Fibroblast of skin of scalp (primary cell): ENCODE measurements at regions not wholly inside any gene's neighbourhood (a gene's known extent, or its start where the extent isn't known, plus 50 kb on each side); places are given as distances from the start of the nearest gene placed in this dataset.

Source experiments
- DNase-seq: peaks from one replicate; pipeline ENCODE4 v3.0.0-alpha.2; 2013

DNA sequence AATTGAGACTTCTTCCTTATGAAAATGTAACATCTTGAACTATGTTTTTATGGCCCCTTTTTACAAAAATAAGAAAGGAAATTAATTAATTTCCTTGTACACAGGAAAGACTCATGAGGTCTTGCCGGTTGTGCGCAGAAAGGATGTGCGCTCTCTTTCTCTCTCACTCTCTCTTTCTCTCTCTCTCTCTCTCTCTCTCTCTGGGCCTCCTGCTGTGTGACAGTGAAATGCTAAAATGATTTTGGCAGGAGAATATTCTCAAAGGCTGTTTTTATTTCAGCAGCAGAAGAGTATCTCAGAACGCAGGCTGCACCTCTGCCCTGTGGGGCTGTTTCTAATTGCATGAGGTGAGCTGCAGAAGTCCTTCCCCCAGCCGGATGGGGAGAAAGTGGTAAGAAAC, 349.0 kb downstream of the MID1IP1 start:
- no peak for DNase-seq

DNA sequence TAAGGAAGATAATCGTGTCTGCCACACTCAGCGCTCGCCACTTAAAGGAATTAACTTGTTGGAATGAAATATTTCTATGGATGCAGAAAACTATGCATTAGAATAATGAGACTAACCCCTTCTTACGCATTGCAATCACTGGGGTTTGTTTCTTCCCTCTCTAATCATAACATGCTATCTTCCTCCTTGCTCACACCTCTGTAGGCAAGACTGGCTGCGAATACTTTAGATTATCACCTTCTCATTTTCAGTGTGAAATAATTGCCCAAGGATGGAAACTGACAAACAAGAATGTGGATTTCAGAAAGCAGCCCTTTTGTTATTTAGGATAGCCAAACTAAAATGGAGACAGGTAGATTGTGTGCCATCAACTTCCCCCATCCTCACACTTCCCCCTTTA, 349.4 kb downstream of the MID1IP1 start:
- no peak for DNase-seq

DNA sequence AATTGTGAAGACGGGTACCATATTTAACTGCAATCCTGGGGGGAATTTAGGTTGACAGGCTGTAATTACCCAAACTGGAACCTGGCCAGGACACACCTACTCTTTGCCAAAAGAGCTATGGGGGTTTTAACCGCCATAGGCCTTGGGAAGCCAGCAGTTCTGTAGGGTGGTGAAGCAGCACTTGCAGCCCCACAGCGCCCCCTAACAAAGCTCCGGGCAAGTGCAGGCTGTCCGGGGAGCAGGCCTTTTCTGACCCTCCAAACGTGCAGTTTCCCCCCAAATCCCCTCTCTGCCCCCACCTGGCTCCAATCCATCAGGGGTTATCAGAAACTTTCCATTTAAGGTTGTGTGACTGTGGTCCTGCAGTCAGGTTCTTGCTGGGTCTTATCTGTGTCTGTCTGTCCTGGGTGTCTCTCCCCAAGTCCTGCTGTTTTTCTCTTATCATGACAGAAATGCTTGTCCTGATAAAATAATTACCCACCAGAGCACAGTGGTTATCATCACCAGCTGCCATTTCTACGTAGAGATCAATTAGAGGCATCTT, 350.9 kb downstream of the MID1IP1 start:
- no peak for DNase-seq

DNA sequence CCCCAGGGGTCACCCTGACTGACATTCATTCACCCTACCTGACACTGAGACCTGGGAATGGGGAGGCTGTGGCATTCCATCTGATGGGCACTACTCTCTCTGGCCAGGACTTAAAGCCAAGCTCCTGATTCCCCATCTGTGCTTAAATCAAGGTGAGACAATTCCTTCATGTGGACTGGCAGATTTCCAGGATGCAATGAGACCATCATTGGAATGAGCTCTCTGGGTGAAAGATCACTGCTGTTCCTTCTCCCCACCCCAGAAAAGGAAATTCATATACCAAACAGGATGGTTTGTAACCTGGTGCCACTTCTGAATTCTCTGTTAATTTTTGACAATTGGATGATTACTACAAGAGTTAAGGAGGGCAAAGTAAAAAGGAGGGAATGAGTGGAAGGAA, 354.8 kb downstream of the MID1IP1 start:
- no peak for DNase-seq

DNA sequence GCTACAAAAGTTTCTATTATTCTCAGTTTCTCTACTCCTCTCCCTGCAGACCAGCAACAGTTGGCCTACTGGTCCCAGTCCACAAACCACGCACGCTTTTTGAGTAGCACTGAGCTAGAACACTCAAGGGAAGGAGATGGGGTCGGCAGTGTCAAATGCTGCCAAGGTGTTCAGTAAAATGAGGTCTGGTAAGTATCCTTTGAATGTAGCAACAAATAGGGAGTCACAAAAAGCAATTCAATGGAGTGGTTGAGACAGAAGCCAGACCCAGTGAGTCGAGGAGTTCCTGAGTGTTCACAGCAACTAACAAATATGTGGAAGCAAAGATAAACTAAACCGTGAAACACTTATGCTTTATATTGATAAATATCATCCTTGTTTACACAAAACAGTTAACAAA, 355.7 kb downstream of the MID1IP1 start:
- DNase-seq: no peak

DNA sequence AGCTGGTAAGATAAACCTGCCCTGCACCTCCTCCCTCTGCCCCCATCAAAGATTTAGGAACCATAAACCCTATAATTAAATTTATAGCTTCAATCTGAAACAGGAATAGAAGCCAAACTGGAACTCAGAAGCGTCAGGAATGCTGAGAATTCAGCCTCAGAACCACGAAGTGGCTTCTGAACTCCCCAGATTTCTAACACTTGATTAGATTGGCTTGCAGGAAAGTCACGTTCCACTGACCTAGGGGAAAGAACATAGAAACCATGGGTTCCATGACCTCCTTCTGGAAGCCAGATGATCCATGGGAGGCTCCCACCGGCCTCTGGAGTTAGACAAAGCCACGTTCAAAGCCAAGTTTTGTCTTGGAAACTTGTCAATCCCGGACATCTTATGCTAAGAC, 356.5 kb downstream of the MID1IP1 start:
- peak; percentile 31 for DNase-seq

DNA sequence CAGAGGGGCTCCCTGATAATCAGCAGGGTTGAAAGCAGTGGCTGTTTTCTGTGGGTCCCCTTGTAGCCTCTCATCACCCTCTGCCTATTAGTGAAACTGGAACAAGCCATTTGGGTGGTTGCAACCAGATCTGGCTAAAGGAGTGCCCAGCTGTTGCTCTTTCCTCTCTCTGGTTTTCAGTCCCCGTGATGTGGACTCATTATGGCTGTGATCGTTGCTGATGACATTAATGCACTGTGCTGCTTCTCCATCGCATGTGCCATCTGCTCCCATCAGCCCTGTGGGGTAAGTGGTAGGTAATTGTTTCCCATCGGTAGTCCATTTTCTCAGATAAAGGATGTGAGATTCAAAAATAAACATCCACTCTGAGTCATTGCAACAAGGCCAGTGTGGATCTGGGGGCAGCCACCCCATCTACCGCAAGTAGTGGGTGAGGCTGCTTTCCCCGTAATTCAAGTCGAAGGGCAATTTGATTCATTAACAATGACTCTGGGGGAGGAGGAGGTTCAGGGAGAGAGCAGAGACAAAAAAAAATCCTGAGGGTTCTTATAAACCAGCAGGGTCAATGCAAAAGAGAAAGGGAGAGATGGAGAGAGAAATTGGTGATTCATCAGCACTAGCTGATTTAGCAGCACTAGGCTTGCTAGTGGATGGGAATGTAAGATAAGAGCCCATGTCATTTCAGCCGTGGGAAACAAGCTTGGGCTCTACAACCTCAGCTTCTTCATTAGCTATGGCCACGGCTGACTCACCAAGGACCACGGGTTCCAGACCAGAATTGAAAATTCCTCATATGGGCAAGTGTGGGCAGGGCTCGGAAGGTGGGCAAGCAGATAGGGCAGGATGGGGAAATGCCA, 357.8 kb downstream of the MID1IP1 start:
- peak; percentile 53 for DNase-seq

DNA sequence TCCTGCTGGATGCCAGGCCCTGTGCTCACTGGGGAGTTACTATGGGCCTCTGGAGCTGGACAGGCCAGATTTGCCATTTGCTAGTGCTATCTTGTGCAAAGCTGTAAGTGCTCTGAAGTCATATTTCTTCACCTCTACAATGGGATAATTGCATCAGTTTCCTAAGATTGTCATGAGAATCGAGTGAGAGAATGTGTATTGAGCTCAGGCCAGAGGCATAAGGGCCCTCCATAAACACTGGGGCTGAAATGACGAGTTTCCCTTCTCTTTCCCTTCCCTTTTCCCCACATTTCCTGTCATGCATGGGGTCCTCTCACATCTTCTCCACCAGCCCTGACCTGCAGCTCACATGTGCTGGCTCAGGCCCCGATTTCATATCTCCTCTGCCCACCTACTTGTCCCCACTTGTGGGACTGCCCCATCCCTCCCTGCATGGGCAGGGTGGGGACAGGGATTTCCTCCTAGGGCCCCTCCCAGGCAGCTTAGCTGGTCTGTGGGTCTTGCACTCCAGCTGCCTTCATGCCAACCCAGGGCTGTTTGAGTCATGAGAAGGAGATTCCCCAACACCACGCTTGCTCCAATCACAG, 358.8 kb downstream of the MID1IP1 start:
- no peak for DNase-seq

DNA sequence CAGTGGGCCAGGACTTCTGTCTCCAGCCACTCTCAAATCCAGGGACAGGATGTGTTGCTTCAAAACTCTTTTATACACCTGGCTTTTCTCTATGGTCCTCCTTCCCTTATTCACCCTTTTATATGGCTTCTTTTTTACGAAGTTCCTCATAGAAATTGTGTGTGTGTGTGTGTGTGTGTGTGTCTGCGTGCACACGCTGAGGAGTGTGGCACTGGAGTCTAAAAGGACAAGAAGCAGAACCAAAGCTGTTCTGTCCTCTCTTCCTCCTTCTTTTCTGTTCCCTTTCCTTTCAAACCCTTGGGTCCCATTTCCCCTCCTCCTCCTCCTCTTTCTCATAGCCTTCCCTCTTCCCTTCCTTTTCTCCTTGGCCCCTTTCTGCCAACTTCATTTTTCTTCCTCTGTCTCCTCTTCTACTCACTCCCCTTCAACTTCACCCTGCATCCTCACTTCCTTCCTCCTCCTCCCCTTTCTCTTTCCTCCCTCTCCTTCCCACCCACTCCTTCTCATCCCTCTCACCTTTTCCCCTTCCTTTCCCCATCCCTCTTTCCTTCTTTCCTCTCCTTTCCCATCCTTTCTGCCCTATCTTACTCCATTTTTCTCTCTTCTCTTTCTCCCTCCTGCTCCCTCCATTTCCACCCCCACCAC, 360.5 kb downstream of the MID1IP1 start:
- no peak for DNase-seq

DNA sequence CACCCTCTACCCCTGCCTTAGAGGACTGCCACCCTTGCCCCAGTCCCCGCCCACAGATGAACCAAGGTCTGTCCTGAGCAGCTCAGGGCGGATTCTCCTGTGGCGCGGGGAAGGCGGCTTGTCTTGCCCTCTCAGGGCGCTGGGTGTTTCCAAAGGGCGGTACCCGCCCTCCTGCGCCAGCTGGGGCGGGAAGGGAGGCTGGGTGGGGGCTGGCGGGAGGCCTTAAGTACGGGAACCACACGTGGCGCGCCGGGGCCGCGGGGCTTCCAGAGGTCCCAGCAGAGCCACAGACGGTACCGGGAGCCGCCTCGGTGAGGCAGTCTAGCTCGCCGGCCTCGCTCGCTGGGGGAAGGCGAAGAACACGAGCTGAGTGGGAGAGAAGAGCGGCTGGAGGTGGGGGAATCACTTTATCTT, 361.1 kb downstream of the MID1IP1 start:
- DNase-seq: no peak

DNA sequence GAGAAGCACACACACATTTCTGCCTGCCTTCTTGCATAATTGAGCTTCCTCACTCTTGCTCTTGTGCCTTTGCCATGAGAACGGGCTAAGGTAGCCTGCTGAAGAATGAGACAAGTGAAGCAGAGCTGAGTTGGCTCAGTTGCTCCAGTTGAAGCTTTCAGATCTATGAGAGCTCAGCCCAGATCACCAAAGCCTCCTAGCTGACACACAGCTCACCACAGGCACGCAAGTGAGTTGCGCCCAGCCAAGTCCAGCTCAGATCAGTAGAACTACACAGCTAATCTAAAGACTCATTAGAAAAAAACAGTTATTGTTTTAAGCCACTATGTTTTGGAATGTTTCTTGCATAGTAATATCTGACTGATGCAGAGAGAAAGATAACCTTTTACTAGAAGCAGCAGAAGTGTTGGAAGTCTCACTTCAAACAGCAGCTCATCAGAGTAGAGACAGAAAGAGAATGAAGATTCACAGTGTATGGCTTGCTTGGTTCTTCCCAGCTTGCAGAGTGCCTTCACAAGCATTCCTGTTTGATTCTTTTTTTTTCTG, 362.4 kb downstream of the MID1IP1 start:
- no peak for DNase-seq

DNA sequence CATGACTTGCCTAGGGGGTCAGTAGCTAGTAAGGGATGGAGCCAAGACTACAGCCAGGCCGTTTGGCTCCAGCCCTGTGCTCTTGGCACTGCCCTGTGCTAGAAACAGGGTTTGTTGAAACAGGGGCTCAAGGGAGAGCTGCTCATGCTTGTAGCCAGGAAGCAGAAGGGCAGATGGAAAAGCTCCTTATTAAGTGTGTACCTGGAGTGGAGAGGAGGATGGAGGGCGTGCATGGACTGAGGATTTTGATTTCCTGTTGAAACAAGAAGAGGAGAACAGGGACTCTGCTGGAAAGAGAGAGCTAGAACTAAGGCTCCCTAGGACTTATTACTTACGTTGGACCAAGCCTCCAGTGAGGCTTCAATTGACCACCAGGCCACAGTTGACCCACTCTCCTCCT, 363.0 kb downstream of the MID1IP1 start:
- no peak for DNase-seq

DNA sequence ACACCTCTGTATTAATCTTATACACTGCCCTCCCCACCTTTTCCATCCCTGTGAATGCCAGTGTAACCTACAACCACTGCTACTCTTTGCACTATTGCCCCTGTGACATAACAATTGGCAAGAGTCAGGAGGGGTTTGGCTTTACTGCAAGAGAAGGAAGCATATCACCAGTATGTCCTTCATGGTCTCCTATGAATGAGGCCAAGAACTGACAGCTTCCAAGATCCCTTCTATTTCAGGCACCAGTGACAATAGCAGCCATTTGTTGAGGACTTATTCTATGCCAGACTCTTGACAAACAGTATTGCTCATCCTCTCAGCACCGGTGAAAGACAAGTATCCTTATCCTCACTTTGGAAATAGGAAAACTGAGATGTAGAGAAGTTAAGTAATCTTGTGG, 363.9 kb downstream of the MID1IP1 start:
- no peak for DNase-seq

DNA sequence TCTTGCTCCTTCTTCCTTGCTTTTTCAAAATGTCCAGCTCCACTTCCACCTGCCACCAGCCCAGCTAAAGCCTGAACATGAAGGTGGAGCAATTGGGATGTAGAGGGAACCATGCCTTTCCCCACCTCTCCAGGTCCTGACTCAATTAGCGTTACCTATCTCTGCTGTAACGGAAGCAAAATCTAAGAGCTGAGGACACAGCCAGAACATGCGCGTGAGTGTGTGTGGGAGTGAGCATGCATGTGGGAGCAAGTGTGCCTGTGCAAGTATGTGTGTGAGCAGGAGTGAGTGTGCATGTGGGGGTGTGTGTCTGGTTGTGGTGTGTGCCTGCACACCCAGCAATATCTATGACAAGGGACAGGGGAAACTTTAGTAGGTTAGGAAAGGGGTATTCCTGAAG, 364.5 kb downstream of the MID1IP1 start:
- no peak for DNase-seq

DNA sequence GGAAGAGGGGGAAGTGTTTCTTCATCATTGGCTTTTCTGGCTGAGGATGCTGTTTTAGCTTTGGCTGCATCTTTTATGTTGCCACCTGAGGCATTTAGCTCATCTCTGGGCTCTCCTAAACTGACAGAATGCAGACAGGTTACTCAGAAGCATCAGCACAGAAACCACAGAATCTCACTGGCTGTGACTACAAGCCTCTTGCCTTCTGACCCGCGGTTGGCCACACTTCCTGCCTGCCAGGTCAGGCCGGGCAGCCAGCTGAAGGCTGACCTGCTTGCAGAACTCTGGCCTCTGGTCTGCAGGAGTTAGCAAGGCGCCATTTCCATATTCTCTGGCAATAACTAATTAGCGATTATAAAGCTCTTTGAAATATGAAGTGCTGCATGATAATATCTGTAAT, 366.5 kb downstream of the MID1IP1 start:
- no peak for DNase-seq

DNA sequence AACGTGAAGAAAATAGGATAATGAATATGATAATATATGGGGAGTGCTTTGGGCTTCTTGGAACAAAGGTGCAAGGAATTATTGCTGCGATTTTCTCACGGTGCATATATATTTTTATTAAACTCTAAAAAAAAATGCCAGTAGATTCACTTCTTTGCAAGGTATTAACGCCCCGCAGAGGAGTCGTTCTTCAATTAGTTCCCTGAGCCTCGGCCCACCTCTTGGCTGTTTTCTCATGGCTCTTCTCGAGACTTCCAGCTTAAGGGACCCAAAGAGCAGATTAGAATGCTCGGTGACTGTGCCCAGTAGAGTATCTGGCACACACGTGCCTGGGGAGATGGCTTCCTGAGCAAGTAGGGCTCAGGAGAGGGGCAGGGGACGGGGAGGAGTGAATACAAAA, 367.4 kb downstream of the MID1IP1 start:
- DNase-seq: no peak

DNA sequence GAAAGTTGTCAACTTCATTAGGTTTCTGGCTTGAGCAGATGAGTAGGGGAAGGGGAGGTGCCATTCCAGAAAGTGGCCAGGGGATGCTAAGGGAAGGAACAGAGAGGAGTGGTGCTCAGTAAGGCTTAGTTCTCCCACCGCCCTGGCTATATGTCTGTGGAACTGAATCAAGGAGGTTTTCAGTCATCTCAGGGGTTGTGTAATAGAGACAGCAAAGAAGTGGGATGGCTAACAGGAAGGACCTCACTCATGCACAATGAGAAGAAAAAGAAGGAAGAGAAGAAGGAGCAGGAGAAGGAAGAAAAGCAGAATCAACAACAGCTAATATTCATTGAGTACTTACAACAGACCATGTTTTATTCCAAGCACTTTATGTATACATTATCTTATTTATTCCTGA, 368.7 kb downstream of the MID1IP1 start:
- no peak for DNase-seq

DNA sequence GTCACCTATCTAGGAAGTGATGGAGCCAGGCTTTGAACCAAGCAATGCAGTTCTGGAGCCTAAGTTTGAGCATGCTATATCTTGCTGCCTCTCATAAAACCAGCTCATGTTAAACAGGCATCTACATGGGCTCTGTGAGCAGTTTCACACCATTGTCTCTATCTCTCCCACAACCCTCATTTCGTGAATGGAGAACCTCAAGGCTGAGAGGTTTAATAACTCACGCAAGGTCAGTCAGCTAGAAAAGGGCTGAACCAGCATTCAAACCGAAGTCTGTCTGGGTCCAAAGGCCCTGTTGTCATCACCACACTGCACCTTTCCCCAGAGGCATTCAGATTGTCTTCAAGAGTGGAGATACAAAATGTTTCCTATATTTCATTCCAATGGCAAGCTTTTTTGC, 369.2 kb downstream of the MID1IP1 start:
- no peak for DNase-seq

DNA sequence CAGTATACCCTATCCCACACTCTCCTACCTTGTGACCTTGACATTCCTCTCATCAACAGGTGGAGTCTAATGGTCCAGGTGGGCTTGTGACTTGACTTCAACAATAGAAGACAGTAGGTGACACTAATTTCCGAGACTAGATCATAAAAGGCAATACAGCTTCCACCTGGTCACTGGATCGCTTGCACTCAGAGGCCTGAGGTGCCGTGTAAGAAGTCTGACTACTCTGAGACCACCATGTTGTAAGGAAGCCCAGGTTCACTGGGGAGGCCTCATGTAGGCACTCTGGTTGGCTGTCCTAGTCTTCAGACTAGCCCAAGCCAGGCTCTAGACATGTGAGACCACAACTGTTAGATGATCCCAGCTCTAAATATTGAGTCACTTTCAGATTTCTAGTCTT, 370.4 kb downstream of the MID1IP1 start:
- DNase-seq: no peak

DNA sequence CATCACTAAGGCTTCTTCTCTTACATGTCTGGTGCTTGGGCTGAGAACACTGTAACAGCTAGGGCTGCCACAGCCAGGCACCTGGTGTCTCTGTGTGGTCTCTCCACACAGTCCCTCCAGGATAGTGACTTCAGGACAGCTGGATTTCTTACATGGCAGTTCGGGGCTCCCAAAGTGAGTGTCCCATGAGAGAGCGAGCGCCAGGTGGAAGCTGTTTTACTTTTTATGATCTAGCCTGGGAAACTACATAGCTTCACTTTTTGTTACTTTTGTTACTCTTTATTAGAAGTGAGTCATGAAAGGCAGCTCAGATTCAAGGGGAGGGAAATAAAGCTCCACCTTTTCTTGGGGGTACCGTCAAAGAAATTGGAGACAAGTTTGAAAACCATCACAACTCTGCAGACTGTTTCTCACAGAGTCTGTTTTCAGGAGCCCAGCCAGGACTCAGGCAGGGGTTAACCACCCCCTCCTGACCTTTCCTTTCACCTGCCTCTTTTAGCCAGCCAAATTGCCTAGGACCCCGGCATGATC, 373.0 kb downstream of the MID1IP1 start:
- no peak for DNase-seq

DNA sequence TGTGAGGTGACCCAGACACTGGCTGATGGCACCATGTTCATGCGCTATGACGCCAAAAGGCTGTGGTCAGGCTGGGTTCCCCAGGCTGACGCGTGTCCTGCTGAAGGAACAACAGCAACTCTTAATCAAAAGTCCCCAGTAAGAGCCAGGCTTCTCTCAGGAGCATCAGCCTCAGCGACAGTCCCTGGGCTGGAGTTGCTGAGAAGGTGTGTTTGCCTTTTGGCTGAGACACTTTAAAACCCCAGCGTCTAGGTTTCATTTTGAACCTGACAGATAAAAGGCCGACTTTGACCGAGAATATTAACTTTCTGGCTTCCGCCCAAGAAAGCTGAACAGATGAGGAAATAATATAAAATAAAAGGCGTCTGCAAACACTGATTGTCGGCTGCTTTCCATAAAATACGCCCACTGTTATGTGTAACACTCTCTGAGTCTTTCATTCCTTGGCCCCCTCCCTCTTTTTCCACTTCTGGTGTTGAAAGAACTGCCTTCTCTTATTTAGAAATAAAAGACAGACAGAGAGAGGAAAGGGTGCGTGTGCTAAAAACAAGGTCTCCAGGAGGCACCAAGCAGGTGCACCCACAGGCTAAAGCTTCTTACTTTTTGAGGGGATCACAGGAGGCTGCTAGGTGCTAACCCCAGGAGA, 373.6 kb downstream of the MID1IP1 start:
- no peak for DNase-seq

DNA sequence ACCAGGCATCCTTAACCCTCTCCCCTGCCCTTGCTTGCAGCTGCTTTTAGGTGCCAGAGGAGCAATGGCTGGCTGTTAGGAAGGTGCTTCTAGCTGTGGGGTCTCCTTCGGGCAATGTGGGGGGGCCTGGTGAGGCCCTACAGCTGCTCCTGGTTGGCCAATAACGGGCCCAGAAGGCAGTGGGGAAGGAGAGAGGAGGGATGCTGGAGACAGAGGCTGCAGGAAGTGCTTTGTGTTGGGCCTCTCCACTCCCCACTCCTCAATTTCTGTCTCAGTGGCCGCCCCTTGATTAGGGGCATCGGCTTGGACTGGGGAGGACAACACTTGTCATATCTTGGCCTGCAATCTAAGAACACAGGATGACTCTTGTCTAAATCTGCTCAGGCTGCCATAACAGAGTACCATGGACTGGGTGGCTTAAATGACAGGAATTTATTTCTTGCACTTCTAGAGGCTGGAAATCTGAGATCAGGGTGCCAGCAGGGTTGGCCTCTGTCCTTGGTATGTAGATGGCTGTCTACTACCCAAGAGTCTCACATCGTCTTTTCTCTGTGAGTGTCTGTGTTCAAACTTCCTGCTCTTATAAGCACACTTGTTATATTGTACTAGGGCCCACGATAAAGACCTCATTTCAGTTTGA, 374.3 kb downstream of the MID1IP1 start:
- DNase-seq: no peak
